GM18520 (cell line): ENCODE measurements at regions not wholly inside any gene's neighbourhood (a gene's known extent, or its start where the extent isn't known, plus 50 kb on each side); places are given as distances from the start of the nearest gene placed in this dataset.
"Not testable (repeated sequence)": the region's sequence is repeated elsewhere in the genome, so short reads cannot be mapped to it uniquely, and the experiment has no call there.

Experiments used
- ATAC-seq: cut with Tn5 transposase; IDR thresholded peaks from one replicate; pipeline ENCODE4 v1.9.1; 2021; ENCODE audit not compliant: unreplicated experiment

GRCh38 chr13:90447734-90448101 is 899.8 kb upstream of the MIR17HG start:
- ATAC-seq = no peak

GRCh38 chr13:90448466-90449037 is 898.9 kb upstream of the MIR17HG start:
- no peak for ATAC-seq

- ATAC-seq = no peak
Measured at GRCh38 chr13:90453342-90453741, 894.1 kb upstream of the MIR17HG start.

GRCh38 chr13:90454002-90454636 is 893.4 kb upstream of the MIR17HG start:
- no peak for ATAC-seq

- ATAC-seq = no peak
Measured at GRCh38 chr13:90455067-90455466, 892.4 kb upstream of the MIR17HG start.

- ATAC-seq = no peak
Measured at GRCh38 chr13:90455823-90456222, 891.7 kb upstream of the MIR17HG start.

- ATAC-seq = no peak
Measured at GRCh38 chr13:90461398-90461797, 886.1 kb upstream of the MIR17HG start.

- ATAC-seq = no peak
Measured at GRCh38 chr13:90477216-90477615, 870.3 kb upstream of the MIR17HG start.

GRCh38 chr13:90483906-90484305 is 863.6 kb upstream of the MIR17HG start:
- no peak for ATAC-seq

GRCh38 chr13:90485436-90485835 is 862.1 kb upstream of the MIR17HG start:
- no peak for ATAC-seq

GRCh38 chr13:90492872-90493271 is 854.6 kb upstream of the MIR17HG start:
- ATAC-seq = no peak

GRCh38 chr13:90493667-90494066 is 853.8 kb upstream of the MIR17HG start:
- ATAC-seq = no peak

GRCh38 chr13:90494849-90495248 is 852.6 kb upstream of the MIR17HG start:
- not testable (repeated sequence) for ATAC-seq

GRCh38 chr13:90498096-90498495 is 849.4 kb upstream of the MIR17HG start:
- no peak for ATAC-seq

GRCh38 chr13:90498816-90499215 is 848.7 kb upstream of the MIR17HG start:
- no peak for ATAC-seq

- no peak for ATAC-seq
Measured at GRCh38 chr13:90500569-90500968, 846.9 kb upstream of the MIR17HG start.

- ATAC-seq = no peak
Measured at GRCh38 chr13:90502153-90502552, 845.3 kb upstream of the MIR17HG start.

- no peak for ATAC-seq
Measured at GRCh38 chr13:90502762-90503161, 844.7 kb upstream of the MIR17HG start.

GRCh38 chr13:90510319-90510718 is 837.2 kb upstream of the MIR17HG start:
- ATAC-seq = no peak

- no peak for ATAC-seq
Measured at GRCh38 chr13:90511903-90512302, 835.6 kb upstream of the MIR17HG start.

GRCh38 chr13:90514712-90515111 is 832.8 kb upstream of the MIR17HG start:
- ATAC-seq = not testable (repeated sequence)

GRCh38 chr13:90518417-90518816 is 829.1 kb upstream of the MIR17HG start:
- no peak for ATAC-seq

GRCh38 chr13:90519157-90519556 is 828.3 kb upstream of the MIR17HG start:
- no peak for ATAC-seq
